K562 (cell line): ENCODE measurements at regions not wholly inside any gene's neighbourhood (a gene's known extent, or its start where the extent isn't known, plus 50 kb on each side); places are given as distances from the start of the nearest gene placed in this dataset.

Experiments used
- GABPA ChIP-seq: fragments of 200-800 bp; sonication (Bioruptor generic); conservative IDR thresholded peaks from 2 replicates; pipeline ENCODE4 v1.6.1; 2016; ENCODE audit warnings: low read depth, missing genetic modification characterization, missing compliant biosample characterization
- TF ChIP-seq, protein P1 (sequence below), 3 experiments: IDR thresholded peaks in 2 of 3; conservative IDR thresholded peaks in 1 of 3; 2 replicates each; pipeline ENCODE4 v1.5.1; 2011 to 2012; ENCODE audit warnings: low read length in 3 of 3, mild to moderate bottlenecking in 3 of 3, control low read depth in 2 of 3, improper control_type of control experiment in 1 of 3, inconsistent platforms in 1 of 3, low read depth in 1 of 3, mixed read lengths in 1 of 3, moderate library complexity in 1 of 3; ENCODE audit not compliant: insufficient read depth in 2 of 3

DNA sequence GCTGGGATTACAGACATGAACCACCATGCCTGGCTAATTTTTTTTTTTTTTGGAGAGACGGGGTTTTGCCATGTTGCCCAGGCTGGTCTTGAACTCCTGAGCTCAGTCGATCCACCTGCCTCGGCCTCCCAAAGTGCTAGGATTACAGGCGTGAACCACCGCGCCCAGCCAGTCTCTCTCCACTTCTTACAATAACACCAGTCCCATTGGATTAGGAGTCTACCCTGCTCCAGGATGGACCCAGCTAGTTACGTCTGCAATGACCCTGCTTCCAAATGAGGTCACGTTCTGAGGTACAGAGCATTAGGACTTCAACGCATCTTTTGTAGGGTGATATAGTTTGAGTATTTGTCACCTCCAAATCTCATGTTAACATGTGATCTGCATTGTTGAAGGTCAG is 146.9 kb upstream of the MYLIP start:
- TF ChIP-seq GABPA (tag): no peak
- TF ChIP-seq, protein P1, sequence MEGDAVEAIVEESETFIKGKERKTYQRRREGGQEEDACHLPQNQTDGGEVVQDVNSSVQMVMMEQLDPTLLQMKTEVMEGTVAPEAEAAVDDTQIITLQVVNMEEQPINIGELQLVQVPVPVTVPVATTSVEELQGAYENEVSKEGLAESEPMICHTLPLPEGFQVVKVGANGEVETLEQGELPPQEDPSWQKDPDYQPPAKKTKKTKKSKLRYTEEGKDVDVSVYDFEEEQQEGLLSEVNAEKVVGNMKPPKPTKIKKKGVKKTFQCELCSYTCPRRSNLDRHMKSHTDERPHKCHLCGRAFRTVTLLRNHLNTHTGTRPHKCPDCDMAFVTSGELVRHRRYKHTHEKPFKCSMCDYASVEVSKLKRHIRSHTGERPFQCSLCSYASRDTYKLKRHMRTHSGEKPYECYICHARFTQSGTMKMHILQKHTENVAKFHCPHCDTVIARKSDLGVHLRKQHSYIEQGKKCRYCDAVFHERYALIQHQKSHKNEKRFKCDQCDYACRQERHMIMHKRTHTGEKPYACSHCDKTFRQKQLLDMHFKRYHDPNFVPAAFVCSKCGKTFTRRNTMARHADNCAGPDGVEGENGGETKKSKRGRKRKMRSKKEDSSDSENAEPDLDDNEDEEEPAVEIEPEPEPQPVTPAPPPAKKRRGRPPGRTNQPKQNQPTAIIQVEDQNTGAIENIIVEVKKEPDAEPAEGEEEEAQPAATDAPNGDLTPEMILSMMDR (IDR thresholded peaks at IDR 0.05 in 2 of 3, conservative IDR thresholded peaks at IDR 0.05 in 1 of 3; ENCODE audit: insufficient read depth in 2 of 3, low read depth in 1 of 3, low read length in 3 of 3): no peak
